Peyer's patch (tissue), 4 donors: ENCODE measurements at regions not wholly inside any gene's neighbourhood (a gene's known extent, or its start where the extent isn't known, plus 50 kb on each side); places are given as distances from the start of the nearest gene placed in this dataset.

Experiments used
- DNase-seq, 3 donors: peaks; one replicate each; pipeline ENCODE4 v3.0.0-alpha.2; 2017 to 2019
- H3K27ac ChIP-seq, 4 donors: fragments of 200-600 bp; sonication (generic); one replicate each; pipeline ENCODE4 v1.5.1; 2016 to 2019
- H3K27me3 ChIP-seq, 2 donors: fragments of 200-600 bp; sonication (generic); one replicate each; pipeline ENCODE4 v1.5.1; 2019
- H3K36me3 ChIP-seq, 3 donors: fragments of 200-600 bp; sonication (generic); one replicate each; pipeline ENCODE4 v1.5.1; 2016 to 2019
- H3K4me1 ChIP-seq, 4 donors: fragments of 200-600 bp; sonication (generic); one replicate each; pipeline ENCODE4 v1.5.1; 2016 to 2019
- H3K4me3 ChIP-seq, 4 donors: fragments of 200-600 bp; sonication (generic); 1 replicate in 3 of 4; 2 replicates in 1 of 4; pipeline ENCODE4 v1.5.1; 2016 to 2019; ENCODE audit warnings: mild to moderate bottlenecking in 1 of 4
- H3K9me3 ChIP-seq, 4 donors: fragments of 200-600 bp; sonication (generic); one replicate each; pipeline ENCODE4 v1.5.1; 2016 to 2019; ENCODE audit warnings: mild to moderate bottlenecking in 1 of 4
- CTCF ChIP-seq, 6 experiments: fragments of 450-650 bp in 4 of 6; fragments of 200-600 bp in 2 of 6; sonication (generic) in 1 of 6; IDR thresholded peaks; one replicate each; pipeline ENCODE4 v1.5.1; 2017 to 2019; ENCODE audit warnings: antibody characterized with exemption in 6 of 6, mild to moderate bottlenecking in 3 of 6, moderate library complexity in 1 of 6
- POLR2A ChIP-seq, 2 donors: fragments of 450-650 bp; IDR thresholded peaks; one replicate each; pipeline ENCODE4 v1.5.1; 2017; ENCODE audit warnings: antibody characterized with exemption in 2 of 2, mild to moderate bottlenecking in 2 of 2, moderate library complexity in 2 of 2

GRCh38 chr20:16128538-16129106 lies 444.6 kb downstream of the KIF16B start:
- H3K27me3 ChIP-seq: no peaks in the 10 kb centered on the region
- TF ChIP-seq CTCF (IDR thresholded peaks at IDR 0.05) (no peak), POLR2A (IDR thresholded peaks at IDR 0.05) (no peak)
- DNase-seq: no peak
- H3K4me1 ChIP-seq: no peaks in the 10 kb centered on the region
- no peak overlapping the region for H3K4me3 ChIP-seq
- H3K36me3 ChIP-seq: no peaks in the 10 kb centered on the region
- H3K27ac ChIP-seq: no peak overlapping the region
- no peaks in the 10 kb centered on the region for H3K9me3 ChIP-seq

GRCh38 chr20:16125816-16126215 lies 447.4 kb downstream of the KIF16B start:
- TF ChIP-seq POLR2A (IDR thresholded peaks at IDR 0.05): no peak
- TF ChIP-seq CTCF (IDR thresholded peaks at IDR 0.05): no peak

GRCh38 chr20:16124911-16125776 lies 448.1 kb downstream of the KIF16B start:
- no peaks in the 10 kb centered on the region for H3K36me3 ChIP-seq
- no peak overlapping the region for H3K4me3 ChIP-seq
- no peak overlapping the region for H3K27ac ChIP-seq
- no peak for TF ChIP-seq POLR2A (IDR thresholded peaks at IDR 0.05)
- TF ChIP-seq CTCF (IDR thresholded peaks at IDR 0.05): no peak
- no peaks in the 10 kb centered on the region for H3K9me3 ChIP-seq
- no peaks in the 10 kb centered on the region for H3K4me1 ChIP-seq
- DNase-seq: no peak
- H3K27me3 ChIP-seq: no peaks in the 10 kb centered on the region

More at GRCh38 chr20:16125816-16126215, 447.4 kb downstream of the KIF16B start:
- H3K4me3 ChIP-seq: no peak overlapping the region
- no peak for DNase-seq
- H3K36me3 ChIP-seq: no peaks in the 10 kb centered on the region
- no peak overlapping the region for H3K27ac ChIP-seq
- no peaks in the 10 kb centered on the region for H3K4me1 ChIP-seq
- H3K9me3 ChIP-seq: no peaks in the 10 kb centered on the region
- no peaks in the 10 kb centered on the region for H3K27me3 ChIP-seq

GRCh38 chr20:16124491-16124890 lies 448.8 kb downstream of the KIF16B start:
- Histone ChIP-seq H3K4me1 (no peaks in the 10 kb centered on the region), H3K36me3 (no peaks in the 10 kb centered on the region), H3K4me3 (no peak overlapping the region), H3K27ac (no peak overlapping the region), H3K9me3 (no peaks in the 10 kb centered on the region), H3K27me3 (no peaks in the 10 kb centered on the region)
- TF ChIP-seq CTCF (IDR thresholded peaks at IDR 0.05) (no peak), POLR2A (IDR thresholded peaks at IDR 0.05) (no peak)
- no peak for DNase-seq

- Histone ChIP-seq H3K36me3 (no peaks in the 10 kb centered on the region), H3K27me3 (no peaks in the 10 kb centered on the region), H3K27ac (no peak overlapping the region), H3K4me3 (no peak overlapping the region), H3K9me3 (no peaks in the 10 kb centered on the region), H3K4me1 (no peaks in the 10 kb centered on the region)
- TF ChIP-seq CTCF (IDR thresholded peaks at IDR 0.05): no peak
- no peak for TF ChIP-seq POLR2A (IDR thresholded peaks at IDR 0.05)
- DNase-seq: no peak
Observed at GRCh38 chr20:16123623-16124022, 449.6 kb downstream of the KIF16B start.
